ENCODE measurements at regions not wholly inside any gene's neighbourhood (a gene's known extent, or its start where the extent isn't known, plus 50 kb on each side); places are given as distances from the start of the nearest gene placed in this dataset.

DNA sequence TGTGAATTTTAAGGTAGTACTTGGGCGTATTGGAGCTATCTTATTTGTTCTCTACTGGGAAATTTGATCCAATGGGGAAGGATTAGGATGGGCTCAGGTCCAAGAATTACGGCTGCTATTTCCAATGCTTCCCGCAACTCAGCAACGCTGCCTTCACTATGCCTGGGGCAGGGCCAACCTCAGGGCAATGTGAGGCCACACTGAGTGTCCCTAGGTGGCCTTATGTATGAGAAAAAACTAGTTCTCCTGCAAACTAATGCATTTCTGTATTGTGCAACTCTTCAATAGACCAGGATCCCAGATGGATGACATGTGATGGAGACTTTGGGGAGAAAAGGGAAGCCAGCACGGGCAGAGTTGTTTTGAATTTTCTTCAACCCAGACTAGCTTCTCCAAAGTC lies 168.1 kb downstream of the DUSP10 start:
- H3K4me3 Mint-ChIP-seq: no peak overlapping the region

DNA sequence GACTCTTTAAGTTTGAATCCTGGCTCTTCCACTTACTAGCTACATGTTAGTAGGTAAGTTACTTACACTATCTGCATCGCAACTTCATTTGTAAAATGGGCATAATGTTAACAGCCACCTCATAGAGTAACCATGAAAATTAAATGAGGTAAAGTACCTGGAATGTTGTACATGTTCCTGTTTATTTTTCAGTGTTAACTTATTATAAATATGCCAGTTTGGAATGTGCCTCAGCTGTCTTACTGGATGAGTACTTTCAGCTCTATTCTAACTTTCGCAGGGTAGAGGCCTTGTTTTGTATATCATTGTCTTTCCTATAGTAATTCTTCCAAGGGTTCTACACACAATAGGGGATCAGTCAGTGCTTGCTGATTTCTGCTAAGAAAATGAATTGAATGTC lies 167.4 kb downstream of the DUSP10 start:
- POLR2A ChIA-PET: no interaction called here
- peaks cover 0 to 4% (median 0%) of the 10 kb centered on the region in 3 donors for H3K9me3 ChIP-seq (ENCODE audit: control extremely low read depth in 1 of 3, control insufficient read depth in 2 of 3, insufficient read depth in 1 of 3, low read length in 2 of 3)
- no peaks in the 10 kb centered on the region for H4K20me1 ChIP-seq (ENCODE audit: control insufficient read depth, insufficient read depth, low read length, poor library complexity, severe bottlenecking)
- Mint-ChIP-seq H3K4me3 (no peak overlapping the region), H3K27ac (no peak overlapping the region), H3K9me3 (ENCODE audit: insufficient read depth) (no peaks in the 10 kb centered on the region), H3K4me1 (no peaks in the 10 kb centered on the region), H3K27me3 (peaks cover 5% of the 10 kb centered on the region)
- intact Hi-C loops (cut with micrococcal nuclease): no loop called here
- H3K9ac ChIP-seq (ENCODE audit: low read length): no peak overlapping the region
- H2AFZ ChIP-seq (ENCODE audit: insufficient read depth, low read depth, low read length, poor library complexity, severe bottlenecking): no peak overlapping the region
- H3K4me3 ChIP-seq (ENCODE audit: control extremely low read depth in 1 of 5, extremely low read depth in 1 of 5, insufficient read depth in 1 of 5, low read depth in 2 of 5, low read length in 4 of 5): no peak overlapping the region
- DNase-seq (no peak), ATAC-seq (ENCODE audit: low read depth) (no peak)
- CTCF ChIA-PET: no interaction called here
- no peak overlapping the region for H3K4me2 ChIP-seq (replicated peaks; ENCODE audit: low read depth, low read length, poor library complexity, severe bottlenecking)
- WGBS (ENCODE audit: insufficient coverage): no CpG with 5 or more reads among the region's 2 CpGs
- TF ChIP-seq EZH2 (IDR thresholded peaks at IDR 0.05; ENCODE audit: borderline replicate concordance, insufficient read depth, low read depth, low read length, poor library complexity, severe bottlenecking): no peak
- TF ChIP-seq, protein P1, sequence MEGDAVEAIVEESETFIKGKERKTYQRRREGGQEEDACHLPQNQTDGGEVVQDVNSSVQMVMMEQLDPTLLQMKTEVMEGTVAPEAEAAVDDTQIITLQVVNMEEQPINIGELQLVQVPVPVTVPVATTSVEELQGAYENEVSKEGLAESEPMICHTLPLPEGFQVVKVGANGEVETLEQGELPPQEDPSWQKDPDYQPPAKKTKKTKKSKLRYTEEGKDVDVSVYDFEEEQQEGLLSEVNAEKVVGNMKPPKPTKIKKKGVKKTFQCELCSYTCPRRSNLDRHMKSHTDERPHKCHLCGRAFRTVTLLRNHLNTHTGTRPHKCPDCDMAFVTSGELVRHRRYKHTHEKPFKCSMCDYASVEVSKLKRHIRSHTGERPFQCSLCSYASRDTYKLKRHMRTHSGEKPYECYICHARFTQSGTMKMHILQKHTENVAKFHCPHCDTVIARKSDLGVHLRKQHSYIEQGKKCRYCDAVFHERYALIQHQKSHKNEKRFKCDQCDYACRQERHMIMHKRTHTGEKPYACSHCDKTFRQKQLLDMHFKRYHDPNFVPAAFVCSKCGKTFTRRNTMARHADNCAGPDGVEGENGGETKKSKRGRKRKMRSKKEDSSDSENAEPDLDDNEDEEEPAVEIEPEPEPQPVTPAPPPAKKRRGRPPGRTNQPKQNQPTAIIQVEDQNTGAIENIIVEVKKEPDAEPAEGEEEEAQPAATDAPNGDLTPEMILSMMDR (IDR thresholded peaks at IDR 0.05): no peak
- no peaks in the 10 kb centered on the region for H3K36me3 ChIP-seq (replicated peaks in 1 of 2; ENCODE audit: control extremely low read depth in 1 of 2, control insufficient read depth in 1 of 2, extremely low read depth in 1 of 2, insufficient read depth in 2 of 2, low read length in 1 of 2)
- no peaks in the 10 kb centered on the region for H3K27me3 ChIP-seq (replicated peaks in 1 of 4; ENCODE audit: control extremely low read depth in 1 of 4, control insufficient read depth in 3 of 4, insufficient read depth in 4 of 4, low read length in 3 of 4)
- no peak overlapping the region for H3K27ac ChIP-seq (ENCODE audit: low read length in 2 of 2)
- no peaks in the 10 kb centered on the region for H3K79me2 ChIP-seq (ENCODE audit: control insufficient read depth, insufficient read depth, low read length)
- no peaks in the 10 kb centered on the region for H3K4me1 ChIP-seq (ENCODE audit: control insufficient read depth in 2 of 2, insufficient read depth in 2 of 2, low read length in 2 of 2)

More for the DNA sequence above, 168.1 kb downstream of the DUSP10 start:
- Histone ChIP-seq H3K4me2 (replicated peaks; ENCODE audit: low read depth, low read length, poor library complexity, severe bottlenecking) (no peak overlapping the region), H3K27ac (ENCODE audit: low read length in 2 of 2) (no peak overlapping the region), H2AFZ (ENCODE audit: insufficient read depth, low read depth, low read length, poor library complexity, severe bottlenecking) (no peak overlapping the region), H3K79me2 (ENCODE audit: control insufficient read depth, insufficient read depth, low read length) (no peaks in the 10 kb centered on the region), H3K9ac (ENCODE audit: low read length) (no peak overlapping the region), H3K4me1 (ENCODE audit: control insufficient read depth in 2 of 2, insufficient read depth in 2 of 2, low read length in 2 of 2) (no peaks in the 10 kb centered on the region), H4K20me1 (ENCODE audit: control insufficient read depth, insufficient read depth, low read length, poor library complexity, severe bottlenecking) (no peaks in the 10 kb centered on the region), H3K4me3 (ENCODE audit: control extremely low read depth in 1 of 5, extremely low read depth in 1 of 5, insufficient read depth in 1 of 5, low read depth in 2 of 5, low read length in 4 of 5) (no peak overlapping the region), H3K27me3 (replicated peaks in 1 of 4; ENCODE audit: control extremely low read depth in 1 of 4, control insufficient read depth in 3 of 4, insufficient read depth in 4 of 4, low read length in 3 of 4) (no peaks in the 10 kb centered on the region), H3K36me3 (replicated peaks in 1 of 2; ENCODE audit: control extremely low read depth in 1 of 2, control insufficient read depth in 1 of 2, extremely low read depth in 1 of 2, insufficient read depth in 2 of 2, low read length in 1 of 2) (no peaks in the 10 kb centered on the region), H3K9me3 (ENCODE audit: control extremely low read depth in 1 of 3, control insufficient read depth in 2 of 3, insufficient read depth in 1 of 3, low read length in 2 of 3) (peaks cover 0 to 4% (median 0%) of the 10 kb centered on the region in 3 donors)
- CTCF ChIA-PET: no interaction called here
- TF ChIP-seq, protein P1 (IDR thresholded peaks at IDR 0.05): no peak
- TF ChIP-seq EZH2 (IDR thresholded peaks at IDR 0.05; ENCODE audit: borderline replicate concordance, insufficient read depth, low read depth, low read length, poor library complexity, severe bottlenecking): no peak
- DNase-seq (no peak), ATAC-seq (ENCODE audit: low read depth) (no peak)
- POLR2A ChIA-PET: no interaction called here
- H3K4me1 Mint-ChIP-seq: no peaks in the 10 kb centered on the region
- intact Hi-C loops (cut with micrococcal nuclease): no loop called here
- H3K27me3 Mint-ChIP-seq: peaks cover 5% of the 10 kb centered on the region
- WGBS (ENCODE audit: insufficient coverage): 98% methylated on average over 4 of the region's 5 CpGs
- no peak overlapping the region for H3K27ac Mint-ChIP-seq
- no peaks in the 10 kb centered on the region for H3K9me3 Mint-ChIP-seq (ENCODE audit: insufficient read depth)

All from B cell (primary cell).